B cell (primary cell): ENCODE measurements at regions not wholly inside any gene's neighbourhood (a gene's known extent, or its start where the extent isn't known, plus 50 kb on each side); places are given as distances from the start of the nearest gene placed in this dataset.

Experiments used
- ATAC-seq: fragments of 200-7000 bp; cut with Tn5 transposase; one replicate; pipeline ENCODE4 v1.10.0; 2021; ENCODE audit warnings: low read depth, mild to moderate bottlenecking, moderate number of reproducible peaks, moderate library complexity
- CTCF ChIA-PET: fragments of 350-600 bp; sonication (Branson Sonifier 250); formaldehyde crosslinking; loops from one replicate; lab custom pipeline; 2021; ENCODE audit warnings: antibody characterized with exemption, inconsistent platforms; lab: Charles Lee
- POLR2A ChIA-PET: fragments of 350-600 bp; sonication (Branson Sonifier 250); formaldehyde crosslinking; loops from one replicate; lab custom pipeline; 2021; ENCODE audit warnings: antibody characterized with exemption; lab: Charles Lee
- DNase-seq: peaks from one replicate; pipeline ENCODE4 v3.0.0; 2013
- H2AFZ ChIP-seq: 2 replicates; pipeline ENCODE4 v1.6.1; 2012; ENCODE audit warnings: mild to moderate bottlenecking, low read depth, low read length; ENCODE audit not compliant: insufficient read depth, poor library complexity, severe bottlenecking
- H3K27ac ChIP-seq, 2 donors: 1 replicate in 1 of 2; 2 replicates in 1 of 2; pipeline ENCODE4 v1.5.1; 2012 to 2013; ENCODE audit warnings: low read length in 2 of 2, mild to moderate bottlenecking in 2 of 2, moderate library complexity in 1 of 2
- H3K27me3 ChIP-seq, 4 experiments: fragments of 200-600 bp in 1 of 4; sonication (generic) in 1 of 4; replicated peaks in 1 of 4; 1 replicate in 2 of 4; 2 replicates in 2 of 4; pipeline versions ENCODE4 v1.6.1 to v1.7.0; 2013 to 2016; ENCODE audit warnings: low read length in 3 of 4, mild to moderate bottlenecking in 2 of 4, mixed read lengths in 1 of 4, moderate library complexity in 1 of 4; ENCODE audit not compliant: insufficient read depth in 4 of 4, control insufficient read depth in 3 of 4; ENCODE audit errors: control extremely low read depth in 1 of 4
- H3K36me3 ChIP-seq, 2 experiments: replicated peaks in 1 of 2; 1 replicate in 1 of 2; 2 replicates in 1 of 2; pipeline versions ENCODE4 v1.6.1 to v1.7.1; 2013; ENCODE audit warnings: low read length in 1 of 2; ENCODE audit not compliant: insufficient read depth in 2 of 2, control insufficient read depth in 1 of 2; ENCODE audit errors: control extremely low read depth in 1 of 2, extremely low read depth in 1 of 2
- H3K4me1 ChIP-seq, 2 donors: fragments of 200-600 bp in 1 of 2; sonication (generic) in 1 of 2; 1 replicate in 1 of 2; 2 replicates in 1 of 2; pipeline versions ENCODE4 v1.5.1 to v1.6.1; 2013 to 2017; ENCODE audit warnings: low read length in 2 of 2; ENCODE audit not compliant: control insufficient read depth in 2 of 2, insufficient read depth in 2 of 2
- H3K4me2 ChIP-seq: replicated peaks from 2 replicates; pipeline ENCODE3; 2012; ENCODE audit warnings: mild to moderate bottlenecking, low read depth, low read length; ENCODE audit not compliant: poor library complexity, severe bottlenecking
- H3K4me3 ChIP-seq, 5 experiments: fragments of 200-600 bp in 1 of 5; sonication (generic) in 1 of 5; 1 replicate in 3 of 5; 2 replicates in 2 of 5; pipeline versions ENCODE4 v1.5.1 to v1.7.0; 2011 to 2016; ENCODE audit warnings: low read length in 4 of 5, mild to moderate bottlenecking in 4 of 5, low read depth in 2 of 5, control low read depth in 1 of 5, moderate library complexity in 1 of 5; ENCODE audit not compliant: insufficient read depth in 1 of 5; ENCODE audit errors: control extremely low read depth in 1 of 5, extremely low read depth in 1 of 5
- H3K79me2 ChIP-seq: fragments of 200-600 bp; sonication (generic); one replicate; pipeline ENCODE4 v1.6.0; 2016; ENCODE audit warnings: low read length; ENCODE audit not compliant: control insufficient read depth, insufficient read depth
- H3K9ac ChIP-seq: fragments of 200-600 bp; sonication (generic); 2 replicates; pipeline ENCODE4 v1.6.1; 2017; ENCODE audit warnings: mild to moderate bottlenecking, low read length, moderate library complexity
- H3K9me3 ChIP-seq, 3 donors: one replicate each; pipeline versions ENCODE4 v1.6.1 to v1.7.1; 2013; ENCODE audit warnings: low read length in 2 of 3; ENCODE audit not compliant: control insufficient read depth in 2 of 3, insufficient read depth in 1 of 3; ENCODE audit errors: control extremely low read depth in 1 of 3
- H4K20me1 ChIP-seq: 2 replicates; pipeline ENCODE4 v1.6.0; 2012; ENCODE audit warnings: mild to moderate bottlenecking, low read length; ENCODE audit not compliant: insufficient read depth, control insufficient read depth, poor library complexity, severe bottlenecking
- H3K27ac Mint-ChIP-seq: one replicate; pipeline ENCODE4 v1.8.0; 2021; ENCODE audit warnings: mixed read lengths
- H3K27me3 Mint-ChIP-seq: one replicate; pipeline ENCODE4 v1.8.0; 2021; ENCODE audit warnings: mixed read lengths
- H3K4me1 Mint-ChIP-seq: one replicate; pipeline ENCODE4 v1.8.0; 2021; ENCODE audit warnings: mixed read lengths
- H3K4me3 Mint-ChIP-seq: one replicate; pipeline ENCODE4 v1.8.0; 2021; ENCODE audit warnings: mixed read lengths
- H3K9me3 Mint-ChIP-seq: one replicate; pipeline ENCODE4 v1.8.0; 2022; ENCODE audit warnings: mixed read lengths; ENCODE audit not compliant: insufficient read depth
- CTCF ChIP-seq: fragments of 200-600 bp; IDR thresholded peaks from one replicate; pipeline ENCODE4 v1.8.0; 2022; ENCODE audit warnings: antibody characterized with exemption, mild to moderate bottlenecking
- EZH2 ChIP-seq: IDR thresholded peaks from 2 replicates; pipeline ENCODE4 v1.6.1; 2012; ENCODE audit warnings: borderline replicate concordance, low read depth, mild to moderate bottlenecking, moderate library complexity, low read length; ENCODE audit not compliant: insufficient read depth, poor library complexity, severe bottlenecking
- WGBS: methylation state at CpG from one replicate; pipeline ENCODE4 v1.1.5; 2013; ENCODE audit warnings: missing lambda C conversion rate; ENCODE audit not compliant: insufficient coverage; 5-methylcytosine and 5-hydroxymethylcytosine counted together
- intact Hi-C: fragments of 100-400 bp; cut with micrococcal nuclease; formaldehyde crosslinking; loops from one replicate; pipeline ENCODE4 v1.10.0; 2022

GRCh38 chr10:132471484-132471883 is 66.1 kb upstream of the INPP5A start:
- TF ChIP-seq CTCF = no peak
- TF ChIP-seq EZH2 = no peak
- H3K79me2 ChIP-seq = no peaks in the 10 kb centered on the region
- H4K20me1 ChIP-seq = no peaks in the 10 kb centered on the region
- no peak overlapping the region for H2AFZ ChIP-seq
- no peak overlapping the region for H3K4me3 Mint-ChIP-seq
- no peak overlapping the region for H3K27ac ChIP-seq
- POLR2A ChIA-PET = no interaction called here
- no peak overlapping the region for H3K9ac ChIP-seq
- H3K27me3 Mint-ChIP-seq = peaks cover 27% of the 10 kb centered on the region
- no peak for DNase-seq
- no peaks in the 10 kb centered on the region for H3K4me1 ChIP-seq
- H3K9me3 Mint-ChIP-seq = no peaks in the 10 kb centered on the region
- H3K4me1 Mint-ChIP-seq = peaks cover 4% of the 10 kb centered on the region
- H3K27me3 ChIP-seq = peaks cover 0 to 4% (median 0%) of the 10 kb centered on the region in 4 experiments
- CTCF ChIA-PET = no interaction called here
- no peak overlapping the region for H3K27ac Mint-ChIP-seq
- H3K9me3 ChIP-seq = peaks cover 0 to 24% (median 4%) of the 10 kb centered on the region in 3 donors
- H3K4me2 ChIP-seq = no peak overlapping the region
- 88% methylated on average over 3 of the region's 9 CpGs for WGBS
- no peaks in the 10 kb centered on the region for H3K36me3 ChIP-seq
- no peak overlapping the region for H3K4me3 ChIP-seq
- no peak for ATAC-seq
- intact Hi-C loops = no loop called here

DNA sequence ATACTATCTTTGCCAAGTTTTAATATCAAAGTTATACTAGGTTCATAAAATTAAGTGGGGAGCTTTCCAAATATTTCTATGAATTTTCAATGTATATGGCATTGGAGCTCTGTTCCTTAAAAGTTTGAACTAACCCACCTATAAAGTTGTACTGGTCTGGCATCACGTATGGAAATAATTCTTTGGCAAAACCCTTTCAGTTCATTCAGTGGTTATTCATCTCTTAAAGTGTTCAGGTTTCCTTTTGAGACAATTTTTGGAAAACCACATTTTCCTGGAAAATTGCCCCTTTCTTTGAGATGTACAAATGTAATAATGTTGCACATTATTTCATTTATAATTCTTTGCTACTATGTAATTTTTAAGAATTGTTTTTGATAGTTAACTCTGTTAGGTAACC is 62.5 kb upstream of the INPP5A start:
- Histone ChIP-seq H3K4me3 (no peak overlapping the region), H4K20me1 (no peaks in the 10 kb centered on the region), H3K27ac (no peak overlapping the region), H3K9me3 (peaks cover 0 to 24% (median 4%) of the 10 kb centered on the region in 3 donors), H3K27me3 (peaks cover 0 to 25% (median 0%) of the 10 kb centered on the region in 4 experiments), H3K79me2 (no peaks in the 10 kb centered on the region), H3K4me1 (no peaks in the 10 kb centered on the region), H2AFZ (no peak overlapping the region), H3K36me3 (no peaks in the 10 kb centered on the region), H3K4me2 (no peak overlapping the region), H3K9ac (no peak overlapping the region)
- POLR2A ChIA-PET = no interaction called here
- Mint-ChIP-seq H3K27me3 (peaks cover 31% of the 10 kb centered on the region), H3K9me3 (no peaks in the 10 kb centered on the region), H3K4me3 (no peak overlapping the region), H3K4me1 (no peaks in the 10 kb centered on the region), H3K27ac (no peak overlapping the region)
- intact Hi-C loops = no loop called here
- ATAC-seq = no peak
- CTCF ChIA-PET = no interaction called here
- DNase-seq = no peak
- TF ChIP-seq CTCF (no peak), EZH2 (no peak)
- WGBS = no CpG with 5 or more reads among the region's 1 CpG
